SU-DHL-6 (cell line): ENCODE measurements at regions not wholly inside any gene's neighbourhood (a gene's known extent, or its start where the extent isn't known, plus 50 kb on each side); places are given as distances from the start of the nearest gene placed in this dataset.

Experiments used
- H2AFZ ChIP-seq: fragments of 200-600 bp; sonication (generic); 2 replicates; pipeline ENCODE4 v1.6.1; 2014; ENCODE audit warnings: low read depth, mild to moderate bottlenecking, moderate library complexity, mixed read lengths, antibody characterized with exemption, low read length; ENCODE audit not compliant: severe bottlenecking
- H3F3A ChIP-seq: fragments of 200-600 bp; shearing (Covaris generic); 2 replicates; pipeline ENCODE4 v1.6.0; 2016; ENCODE audit warnings: antibody characterized with exemption, mild to moderate bottlenecking; ENCODE audit not compliant: insufficient read depth
- H3K27ac ChIP-seq: fragments of 200-600 bp; sonication (generic); 2 replicates; pipeline ENCODE4 v1.5.1; 2016; ENCODE audit warnings: low read depth, mild to moderate bottlenecking, low read length, moderate library complexity, mixed read lengths
- H3K27me3 ChIP-seq: fragments of 200-600 bp; sonication (generic), shearing (Covaris generic); 2 replicates; pipeline ENCODE4 v1.6.0; 2014; ENCODE audit warnings: mild to moderate bottlenecking, low read length
- H3K36me3 ChIP-seq: fragments of 200-600 bp; sonication (generic); 2 replicates; pipeline ENCODE4 v1.6.1; 2014; ENCODE audit warnings: mild to moderate bottlenecking, low read length, mixed read lengths
- H3K4me2 ChIP-seq: fragments of 300-600, 200-600 bp; shearing (Covaris generic), sonication (generic); 2 replicates; pipeline ENCODE4 v1.6.0; 2014; ENCODE audit warnings: low read length, low read depth, mild to moderate bottlenecking; ENCODE audit not compliant: poor library complexity, severe bottlenecking
- H3K4me3 ChIP-seq: fragments of 200-600 bp; sonication (generic); 2 replicates; pipeline ENCODE4 v1.5.1; 2014; ENCODE audit warnings: antibody characterized with exemption, low read length, mild to moderate bottlenecking, mixed read lengths; ENCODE audit not compliant: insufficient read depth, poor library complexity, severe bottlenecking
- H3K79me2 ChIP-seq: fragments of 200-600 bp; sonication (generic); 2 replicates; pipeline ENCODE4 v1.6.1; 2014; ENCODE audit warnings: mild to moderate bottlenecking, low read length, moderate library complexity; ENCODE audit not compliant: insufficient read depth
- H3K9ac ChIP-seq: fragments of 200-600 bp; sonication (generic); 2 replicates; pipeline ENCODE4 v1.7.0; 2014; ENCODE audit warnings: mild to moderate bottlenecking, low read length
- H3K9me2 ChIP-seq: fragments of 200-600 bp; sonication (generic); replicated peaks from 2 replicates; pipeline ENCODE4 v1.6.1; 2014; ENCODE audit warnings: low read length; ENCODE audit not compliant: insufficient read depth
- H3K9me3 ChIP-seq: fragments of 200-600 bp; sonication (generic); 2 replicates; pipeline ENCODE4 v1.6.1; 2014; ENCODE audit warnings: low read length, mixed read lengths; ENCODE audit not compliant: insufficient read depth
- H4K20me1 ChIP-seq: fragments of 200-600 bp; sonication (generic); 2 replicates; pipeline ENCODE4 v1.6.1; 2014; ENCODE audit warnings: low read depth, mild to moderate bottlenecking, antibody characterized with exemption, low read length, moderate library complexity, mixed read lengths
- EZH2phosphoT487 ChIP-seq: fragments of 200-600 bp; sonication (generic), shearing (Covaris generic); conservative IDR thresholded peaks from 2 replicates; pipeline ENCODE4 v1.6.1; 2018; ENCODE audit warnings: mild to moderate bottlenecking, antibody characterized with exemption, low read length, moderate library complexity, mixed read lengths
- TF ChIP-seq, protein P1 (sequence below): fragments of 200-600 bp; sonication (generic); IDR thresholded peaks from one replicate; pipeline ENCODE4 v1.5.1; 2017; ENCODE audit warnings: antibody characterized with exemption, mild to moderate bottlenecking, low read length, moderate library complexity; ENCODE audit not compliant: insufficient read depth, poor library complexity, severe bottlenecking

- no peak overlapping the region for H3K4me3 ChIP-seq
- H3K9me3 ChIP-seq: no peaks in the 10 kb centered on the region
- no peaks in the 10 kb centered on the region for H4K20me1 ChIP-seq
- H3K27me3 ChIP-seq: no peaks in the 10 kb centered on the region
- H3K36me3 ChIP-seq: no peaks in the 10 kb centered on the region
- H3K79me2 ChIP-seq: no peaks in the 10 kb centered on the region
- no peak overlapping the region for H3K9ac ChIP-seq
- H3K27ac ChIP-seq: no peak overlapping the region
- H2AFZ ChIP-seq: no peak overlapping the region
- no peaks in the 10 kb centered on the region for H3K9me2 ChIP-seq
- no peaks in the 10 kb centered on the region for H3F3A ChIP-seq
- TF ChIP-seq EZH2phosphoT487: no peak
- TF ChIP-seq, protein P1, sequence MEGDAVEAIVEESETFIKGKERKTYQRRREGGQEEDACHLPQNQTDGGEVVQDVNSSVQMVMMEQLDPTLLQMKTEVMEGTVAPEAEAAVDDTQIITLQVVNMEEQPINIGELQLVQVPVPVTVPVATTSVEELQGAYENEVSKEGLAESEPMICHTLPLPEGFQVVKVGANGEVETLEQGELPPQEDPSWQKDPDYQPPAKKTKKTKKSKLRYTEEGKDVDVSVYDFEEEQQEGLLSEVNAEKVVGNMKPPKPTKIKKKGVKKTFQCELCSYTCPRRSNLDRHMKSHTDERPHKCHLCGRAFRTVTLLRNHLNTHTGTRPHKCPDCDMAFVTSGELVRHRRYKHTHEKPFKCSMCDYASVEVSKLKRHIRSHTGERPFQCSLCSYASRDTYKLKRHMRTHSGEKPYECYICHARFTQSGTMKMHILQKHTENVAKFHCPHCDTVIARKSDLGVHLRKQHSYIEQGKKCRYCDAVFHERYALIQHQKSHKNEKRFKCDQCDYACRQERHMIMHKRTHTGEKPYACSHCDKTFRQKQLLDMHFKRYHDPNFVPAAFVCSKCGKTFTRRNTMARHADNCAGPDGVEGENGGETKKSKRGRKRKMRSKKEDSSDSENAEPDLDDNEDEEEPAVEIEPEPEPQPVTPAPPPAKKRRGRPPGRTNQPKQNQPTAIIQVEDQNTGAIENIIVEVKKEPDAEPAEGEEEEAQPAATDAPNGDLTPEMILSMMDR: no peak
- no peak overlapping the region for H3K4me2 ChIP-seq
Observed at GRCh38 chr11:128297091-128297651, 290.2 kb downstream of the ETS1 start.

DNA sequence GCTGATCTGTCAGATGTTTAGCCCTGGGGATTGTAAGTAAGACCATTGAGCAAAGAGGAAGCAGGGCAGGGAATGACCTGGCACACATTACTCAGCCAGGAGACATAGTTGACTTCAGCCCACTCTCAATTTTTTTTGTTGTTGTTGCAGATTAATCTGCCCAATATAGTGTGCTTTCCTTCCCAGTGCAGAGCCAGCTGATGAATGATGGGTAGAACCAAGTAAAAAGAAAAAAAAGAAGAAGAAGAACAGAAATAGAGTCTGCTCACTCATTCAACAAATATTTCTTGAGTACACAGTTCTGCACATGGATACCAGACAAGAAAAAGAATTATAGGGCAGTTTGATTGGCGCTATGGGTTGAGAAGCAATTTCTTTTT is 292.7 kb downstream of the ETS1 start:
- H3K79me2 ChIP-seq: no peaks in the 10 kb centered on the region
- H3K27ac ChIP-seq: no peak overlapping the region
- no peak for TF ChIP-seq EZH2phosphoT487
- TF ChIP-seq, protein P1: no peak
- H2AFZ ChIP-seq: no peak overlapping the region
- no peaks in the 10 kb centered on the region for H3K27me3 ChIP-seq
- H3K9me3 ChIP-seq: no peaks in the 10 kb centered on the region
- H3K36me3 ChIP-seq: no peaks in the 10 kb centered on the region
- H3K9ac ChIP-seq: no peak overlapping the region
- no peaks in the 10 kb centered on the region for H4K20me1 ChIP-seq
- peaks cover 8% of the 10 kb centered on the region; the same call in 1 of the 2 replicates for H3F3A ChIP-seq
- no peak overlapping the region for H3K4me3 ChIP-seq
- no peaks in the 10 kb centered on the region for H3K9me2 ChIP-seq
- H3K4me2 ChIP-seq: no peak overlapping the region

DNA sequence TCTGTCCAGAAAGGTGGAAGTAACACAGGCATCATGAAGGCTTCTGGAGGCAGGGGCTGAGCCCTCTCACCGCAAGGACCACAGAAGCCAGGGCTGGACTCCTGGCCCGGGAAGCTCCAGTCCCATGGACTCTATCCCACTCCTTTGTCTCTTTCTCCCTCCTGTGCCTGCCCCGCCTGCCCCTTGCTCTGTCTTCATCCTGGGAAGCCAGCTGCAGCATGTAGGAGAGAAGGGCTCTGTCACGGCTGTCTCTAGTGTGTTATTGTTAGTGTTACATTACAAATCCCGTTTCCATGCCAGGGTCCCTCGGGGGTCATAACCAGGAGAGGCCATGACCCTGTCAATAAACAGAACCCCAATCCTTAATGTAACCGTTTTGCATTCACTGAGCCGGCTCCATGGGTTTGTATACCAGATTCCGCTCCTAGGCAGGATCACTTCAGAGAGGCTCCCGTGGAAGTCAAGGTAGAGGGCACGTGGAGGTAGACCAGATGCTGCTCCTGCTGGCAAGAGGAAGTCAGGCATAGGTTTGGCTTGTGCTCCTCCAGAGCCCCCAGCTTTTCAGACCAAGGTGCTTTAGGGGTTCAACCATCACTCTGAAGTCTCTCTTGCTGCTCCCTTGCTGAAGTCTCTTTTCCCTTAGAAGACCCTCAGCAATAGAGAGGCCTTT is 293.2 kb downstream of the ETS1 start:
- no peaks in the 10 kb centered on the region for H3K27me3 ChIP-seq
- H3K4me3 ChIP-seq: no peak overlapping the region
- no peak overlapping the region for H3K9ac ChIP-seq
- no peaks in the 10 kb centered on the region for H3K79me2 ChIP-seq
- H3K27ac ChIP-seq: no peak overlapping the region
- H3K36me3 ChIP-seq: no peaks in the 10 kb centered on the region
- H3K9me3 ChIP-seq: no peaks in the 10 kb centered on the region
- H2AFZ ChIP-seq: no peak overlapping the region
- H4K20me1 ChIP-seq: no peaks in the 10 kb centered on the region
- no peak overlapping the region for H3K4me2 ChIP-seq
- peaks cover 8% of the 10 kb centered on the region; the same call in 1 of the 2 replicates for H3F3A ChIP-seq
- no peak for TF ChIP-seq EZH2phosphoT487
- no peaks in the 10 kb centered on the region for H3K9me2 ChIP-seq

DNA sequence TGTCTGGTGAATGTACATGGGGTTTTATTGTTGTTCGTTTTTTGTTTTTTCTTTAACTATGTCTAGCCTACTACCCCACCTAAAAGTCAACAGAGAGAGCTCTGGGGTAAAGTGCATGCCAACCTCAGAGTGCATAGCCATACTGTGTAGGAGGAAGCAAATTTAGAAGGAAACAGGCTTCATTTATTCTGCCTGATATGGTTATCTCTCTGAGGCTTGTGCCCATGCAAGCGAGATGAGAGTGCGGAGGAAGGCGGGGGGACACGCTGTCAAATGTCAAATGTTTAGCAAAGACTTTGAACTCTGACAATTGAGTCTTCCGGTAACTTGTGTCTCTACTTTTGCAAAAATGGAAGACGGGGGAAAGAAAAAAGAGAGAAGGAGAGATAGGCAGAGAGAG is 295.5 kb downstream of the ETS1 start:
- H3F3A ChIP-seq: peaks cover 8% of the 10 kb centered on the region; the same call in 1 of the 2 replicates
- H3K27ac ChIP-seq: peak overlapping the region; percentile 70
- no peaks in the 10 kb centered on the region for H4K20me1 ChIP-seq
- no peaks in the 10 kb centered on the region for H3K27me3 ChIP-seq
- no peaks in the 10 kb centered on the region for H3K79me2 ChIP-seq
- no peak for TF ChIP-seq EZH2phosphoT487
- TF ChIP-seq, protein P1: no peak
- H3K36me3 ChIP-seq: no peaks in the 10 kb centered on the region
- no peaks in the 10 kb centered on the region for H3K9me3 ChIP-seq
- H3K9me2 ChIP-seq: no peaks in the 10 kb centered on the region
- H2AFZ ChIP-seq: no peak overlapping the region
- H3K4me3 ChIP-seq: no peak overlapping the region
- H3K9ac ChIP-seq: peak overlapping the region; percentile 24; the same call in 1 of the 2 replicates
- peak overlapping the region; percentile 48 for H3K4me2 ChIP-seq
